ENCODE measurements at regions not wholly inside any gene's neighbourhood (a gene's known extent, or its start where the extent isn't known, plus 50 kb on each side); places are given as distances from the start of the nearest gene placed in this dataset.

DNA sequence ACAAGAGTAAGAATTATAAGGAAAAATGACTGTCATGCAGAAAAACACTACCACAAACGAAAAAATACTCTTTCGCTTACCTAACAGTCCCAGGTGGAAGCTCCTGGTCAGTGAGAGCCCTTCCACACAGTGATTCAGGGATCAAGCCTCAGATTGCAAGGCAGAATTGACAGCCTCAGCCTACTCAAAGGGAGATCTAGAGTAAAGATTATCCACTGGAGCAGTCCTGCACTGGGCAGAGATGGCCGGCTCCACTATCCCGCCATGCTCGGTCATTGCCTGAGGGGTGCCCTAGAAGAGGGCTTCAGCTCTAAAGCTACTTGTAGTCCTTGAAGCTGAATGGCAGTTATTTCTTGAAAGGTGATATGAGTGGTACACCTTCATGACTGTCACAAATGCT is 174.7 kb downstream of the TTC8 start:
- TF ChIP-seq POLR2A (IDR thresholded peaks at IDR 0.05) = no peak
- no peak for TF ChIP-seq CTCF (IDR thresholded peaks at IDR 0.05)

Measured in ovary (tissue), 3 donors.